Neural progenitor cell (in vitro differentiated cells): ENCODE measurements at regions not wholly inside any gene's neighbourhood (a gene's known extent, or its start where the extent isn't known, plus 50 kb on each side); places are given as distances from the start of the nearest gene placed in this dataset.
A peak's percentile ranks its signal among the peaks of the same experiment; 100 is the strongest.

Experiments
- DNase-seq: peaks from one replicate; pipeline ENCODE4 v3.0.0-alpha.2; 2016; ENCODE audit warnings: low spot score
- H2AFZ ChIP-seq: fragments of 200-600 bp; sonication (generic); replicated peaks from 2 replicates; pipeline ENCODE4 v1.6.1; 2016; ENCODE audit warnings: antibody characterized with exemption
- H3F3A ChIP-seq: fragments of 200-600 bp; sonication (generic); 2 replicates; pipeline ENCODE4 v1.6.1; 2016; ENCODE audit warnings: antibody characterized with exemption, low read depth
- H3K27ac ChIP-seq: fragments of 200-600 bp; sonication (generic); 2 replicates; pipeline ENCODE4 v1.5.1; 2016; ENCODE audit warnings: mild to moderate bottlenecking
- H3K27me3 ChIP-seq: fragments of 200-600 bp; sonication (generic); 2 replicates; pipeline ENCODE4 v1.6.1; 2016; ENCODE audit warnings: mild to moderate bottlenecking, moderate library complexity
- H3K36me3 ChIP-seq: fragments of 200-600 bp; sonication (generic); 2 replicates; pipeline ENCODE4 v1.5.1; 2016
- H3K4me1 ChIP-seq: fragments of 200-600 bp; sonication (generic); 2 replicates; pipeline ENCODE4 v1.6.1; 2016; ENCODE audit warnings: mixed run types
- H3K4me2 ChIP-seq: fragments of 200-600 bp; sonication (generic); 2 replicates; pipeline ENCODE4 v1.6.1; 2016
- H3K4me3 ChIP-seq: fragments of 200-600 bp; sonication (generic); 2 replicates; pipeline ENCODE4 v1.5.1; 2016
- H3K79me2 ChIP-seq: fragments of 200-600 bp; sonication (generic); 2 replicates; pipeline ENCODE4 v1.6.1; 2016; ENCODE audit warnings: low read depth
- H3K9ac ChIP-seq: fragments of 200-600 bp; sonication (generic); 2 replicates; pipeline ENCODE4 v1.6.1; 2016
- H3K9me3 ChIP-seq: fragments of 200-600 bp; sonication (generic); 2 replicates; pipeline ENCODE4 v1.5.1; 2016; ENCODE audit warnings: low read depth
- H4K20me1 ChIP-seq: fragments of 200-600 bp; sonication (generic); 2 replicates; pipeline ENCODE4 v1.6.1; 2016; ENCODE audit warnings: low read depth
- H3K27ac Mint-ChIP-seq: 3 replicates; pipeline ENCODE4 v1.8.0; 2021; ENCODE audit warnings: mixed read lengths
- H3K27me3 Mint-ChIP-seq: 2 replicates; pipeline ENCODE4 v1.8.0; 2022; ENCODE audit warnings: low read depth, mild to moderate bottlenecking, inconsistent platforms, moderate library complexity, mixed read lengths; ENCODE audit not compliant: insufficient read depth
- H3K36me3 Mint-ChIP-seq: 3 replicates; pipeline ENCODE4 v1.8.0; 2021; ENCODE audit warnings: mixed read lengths
- H3K4me1 Mint-ChIP-seq: 3 replicates; pipeline ENCODE4 v1.8.0; 2021; ENCODE audit warnings: mixed read lengths
- H3K4me3 Mint-ChIP-seq: 3 replicates; pipeline ENCODE4 v1.8.0; 2021; ENCODE audit warnings: mild to moderate bottlenecking, moderate library complexity, mixed read lengths
- H3K9me3 Mint-ChIP-seq: 3 replicates; pipeline ENCODE4 v1.8.0; 2020; ENCODE audit warnings: mixed read lengths
- EZH2 ChIP-seq: fragments of 200-600 bp; sonication (generic); IDR thresholded peaks from 2 replicates; pipeline ENCODE4 v1.6.1; 2017; ENCODE audit warnings: antibody characterized with exemption, mild to moderate bottlenecking, moderate library complexity
- EZH2phosphoT487 ChIP-seq: fragments of 200-600 bp; sonication (generic); IDR thresholded peaks from 2 replicates; pipeline ENCODE4 v1.6.1; 2017; ENCODE audit warnings: antibody characterized with exemption
- TF ChIP-seq, protein P1 (sequence below): fragments of 200-600 bp; sonication (generic); IDR thresholded peaks from 2 replicates; pipeline ENCODE4 v1.5.1; 2017; ENCODE audit warnings: antibody characterized with exemption, mild to moderate bottlenecking

DNA sequence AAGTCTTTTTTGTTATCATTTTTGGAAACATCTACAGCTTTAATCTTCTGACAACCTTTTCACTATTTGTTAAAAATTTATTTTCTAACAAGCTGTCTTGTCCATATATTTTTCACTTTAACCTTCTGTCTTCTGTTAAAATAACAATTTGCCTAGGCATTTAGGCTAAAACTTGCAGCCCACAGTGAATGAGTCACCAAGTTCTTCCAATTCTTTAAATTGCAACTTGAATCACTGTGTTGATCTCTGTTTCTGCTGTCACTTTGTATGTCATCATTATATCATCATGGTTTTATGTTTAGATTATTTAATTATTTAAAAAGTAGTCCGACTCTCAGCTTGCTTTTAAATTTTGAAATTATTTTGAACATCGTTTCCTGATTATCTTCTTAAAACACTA, 473.8 kb upstream of the PTPRD start:
- Mint-ChIP-seq H3K27ac (no peak overlapping the region), H3K4me1 (no peaks in the 10 kb centered on the region), H3K36me3 (no peaks in the 10 kb centered on the region), H3K4me3 (no peak overlapping the region), H3K9me3 (no peaks in the 10 kb centered on the region), H3K27me3 (no peaks in the 10 kb centered on the region)
- TF ChIP-seq EZH2phosphoT487 (no peak), EZH2 (no peak)
- TF ChIP-seq, protein P1, sequence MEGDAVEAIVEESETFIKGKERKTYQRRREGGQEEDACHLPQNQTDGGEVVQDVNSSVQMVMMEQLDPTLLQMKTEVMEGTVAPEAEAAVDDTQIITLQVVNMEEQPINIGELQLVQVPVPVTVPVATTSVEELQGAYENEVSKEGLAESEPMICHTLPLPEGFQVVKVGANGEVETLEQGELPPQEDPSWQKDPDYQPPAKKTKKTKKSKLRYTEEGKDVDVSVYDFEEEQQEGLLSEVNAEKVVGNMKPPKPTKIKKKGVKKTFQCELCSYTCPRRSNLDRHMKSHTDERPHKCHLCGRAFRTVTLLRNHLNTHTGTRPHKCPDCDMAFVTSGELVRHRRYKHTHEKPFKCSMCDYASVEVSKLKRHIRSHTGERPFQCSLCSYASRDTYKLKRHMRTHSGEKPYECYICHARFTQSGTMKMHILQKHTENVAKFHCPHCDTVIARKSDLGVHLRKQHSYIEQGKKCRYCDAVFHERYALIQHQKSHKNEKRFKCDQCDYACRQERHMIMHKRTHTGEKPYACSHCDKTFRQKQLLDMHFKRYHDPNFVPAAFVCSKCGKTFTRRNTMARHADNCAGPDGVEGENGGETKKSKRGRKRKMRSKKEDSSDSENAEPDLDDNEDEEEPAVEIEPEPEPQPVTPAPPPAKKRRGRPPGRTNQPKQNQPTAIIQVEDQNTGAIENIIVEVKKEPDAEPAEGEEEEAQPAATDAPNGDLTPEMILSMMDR, result no peak
- H3K4me2 ChIP-seq, result no peak overlapping the region
- H3K9me3 ChIP-seq, result no peaks in the 10 kb centered on the region
- H3K9ac ChIP-seq, result no peak overlapping the region
- no peaks in the 10 kb centered on the region for H4K20me1 ChIP-seq
- no peaks in the 10 kb centered on the region for H3F3A ChIP-seq
- DNase-seq, result no peak
- no peak overlapping the region for H3K27ac ChIP-seq
- no peak overlapping the region for H2AFZ ChIP-seq
- H3K79me2 ChIP-seq, result no peaks in the 10 kb centered on the region
- no peaks in the 10 kb centered on the region for H3K36me3 ChIP-seq
- no peak overlapping the region for H3K4me3 ChIP-seq
- H3K4me1 ChIP-seq, result no peaks in the 10 kb centered on the region
- no peaks in the 10 kb centered on the region for H3K27me3 ChIP-seq

DNA sequence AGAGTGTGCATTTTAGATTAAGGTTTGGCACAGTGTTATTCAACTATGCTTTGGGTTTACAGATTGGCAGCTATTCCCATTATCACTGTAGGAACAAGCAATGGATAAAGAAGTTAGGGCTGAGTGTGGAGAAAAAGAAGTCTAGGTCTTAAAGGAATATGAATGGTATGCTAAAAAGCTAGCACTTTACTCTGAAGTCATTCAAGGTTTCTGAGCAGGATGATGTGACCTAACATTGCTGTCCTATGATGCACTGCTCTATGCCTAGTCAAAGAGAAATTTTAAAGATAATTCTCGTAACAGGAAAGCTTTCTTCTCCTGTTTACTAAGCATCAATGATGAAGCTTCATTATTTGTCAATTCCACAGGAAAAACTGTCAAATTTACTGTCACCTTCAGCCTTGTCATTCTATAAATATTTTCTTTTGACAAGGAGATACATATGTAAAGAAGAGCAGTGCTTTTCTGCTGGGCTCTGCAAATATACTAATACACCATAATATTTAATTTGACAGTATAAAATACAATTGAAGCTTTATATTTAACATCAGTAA, 476.1 kb upstream of the PTPRD start:
- Histone ChIP-seq H3K79me2 (no peaks in the 10 kb centered on the region), H3K27ac (no peak overlapping the region), H3K4me2 (no peak overlapping the region), H3K9me3 (no peaks in the 10 kb centered on the region), H3K4me1 (no peaks in the 10 kb centered on the region), H3K9ac (no peak overlapping the region), H2AFZ (peak overlapping the region; percentile 12), H3K36me3 (no peaks in the 10 kb centered on the region), H4K20me1 (no peaks in the 10 kb centered on the region), H3F3A (no peaks in the 10 kb centered on the region), H3K27me3 (no peaks in the 10 kb centered on the region), H3K4me3 (no peak overlapping the region)
- no peak for DNase-seq
- Mint-ChIP-seq H3K36me3 (no peaks in the 10 kb centered on the region), H3K27ac (no peak overlapping the region), H3K9me3 (no peaks in the 10 kb centered on the region), H3K4me1 (no peaks in the 10 kb centered on the region), H3K27me3 (no peaks in the 10 kb centered on the region), H3K4me3 (no peak overlapping the region)
- no peak for TF ChIP-seq EZH2phosphoT487
- TF ChIP-seq, protein P1, result no peak
- no peak for TF ChIP-seq EZH2

DNA sequence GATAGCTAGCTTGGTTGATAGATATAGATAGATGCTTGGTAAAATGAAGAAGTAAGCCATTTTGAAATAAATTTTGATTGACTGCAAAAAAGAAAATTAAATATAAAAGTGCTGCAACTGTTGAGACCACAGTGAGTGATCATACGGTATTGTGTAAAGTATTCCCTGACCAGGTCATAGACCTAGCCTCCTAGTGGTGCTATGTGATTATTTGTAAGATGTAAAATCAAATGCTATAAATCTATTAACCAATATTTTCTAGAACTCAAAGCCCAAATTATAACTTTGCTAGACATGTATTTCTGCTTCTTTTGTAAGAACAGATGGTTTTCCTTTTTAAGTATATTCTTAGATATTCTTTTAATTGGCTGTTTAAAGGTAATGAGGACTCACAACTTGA, 480.2 kb upstream of the PTPRD start:
- Histone ChIP-seq H3K4me1 (no peaks in the 10 kb centered on the region), H3K79me2 (no peaks in the 10 kb centered on the region), H3K36me3 (no peaks in the 10 kb centered on the region), H3K27ac (no peak overlapping the region), H3K4me3 (no peak overlapping the region), H4K20me1 (no peaks in the 10 kb centered on the region), H3F3A (no peaks in the 10 kb centered on the region), H2AFZ (no peak overlapping the region), H3K9ac (no peak overlapping the region), H3K4me2 (no peak overlapping the region), H3K9me3 (no peaks in the 10 kb centered on the region), H3K27me3 (no peaks in the 10 kb centered on the region)
- H3K27ac Mint-ChIP-seq, result no peak overlapping the region
- DNase-seq, result no peak
- no peaks in the 10 kb centered on the region for H3K4me1 Mint-ChIP-seq
- TF ChIP-seq, protein P1, result no peak
- TF ChIP-seq EZH2 (no peak), EZH2phosphoT487 (no peak)
- H3K27me3 Mint-ChIP-seq, result no peaks in the 10 kb centered on the region
- H3K4me3 Mint-ChIP-seq, result no peak overlapping the region
- H3K9me3 Mint-ChIP-seq, result no peaks in the 10 kb centered on the region
- no peaks in the 10 kb centered on the region for H3K36me3 Mint-ChIP-seq
